AG09319 (cell line): ENCODE measurements at regions not wholly inside any gene's neighbourhood (a gene's known extent, or its start where the extent isn't known, plus 50 kb on each side); places are given as distances from the start of the nearest gene placed in this dataset.

Source experiments
- DNase-seq: peaks from one replicate; pipeline ENCODE4 v3.0.0-alpha.2; 2010; ENCODE audit warnings: low read depth; ENCODE audit errors: extremely low read depth
- TF ChIP-seq, protein P1 (sequence below): IDR thresholded peaks from 2 replicates; pipeline ENCODE4 v1.5.1; 2011; ENCODE audit warnings: low read depth, mild to moderate bottlenecking, inconsistent platforms, low read length, moderate library complexity

GRCh38 chr12:93319523-93320050, 58.1 kb upstream of the NUDT4 start:
- TF ChIP-seq, protein P1, sequence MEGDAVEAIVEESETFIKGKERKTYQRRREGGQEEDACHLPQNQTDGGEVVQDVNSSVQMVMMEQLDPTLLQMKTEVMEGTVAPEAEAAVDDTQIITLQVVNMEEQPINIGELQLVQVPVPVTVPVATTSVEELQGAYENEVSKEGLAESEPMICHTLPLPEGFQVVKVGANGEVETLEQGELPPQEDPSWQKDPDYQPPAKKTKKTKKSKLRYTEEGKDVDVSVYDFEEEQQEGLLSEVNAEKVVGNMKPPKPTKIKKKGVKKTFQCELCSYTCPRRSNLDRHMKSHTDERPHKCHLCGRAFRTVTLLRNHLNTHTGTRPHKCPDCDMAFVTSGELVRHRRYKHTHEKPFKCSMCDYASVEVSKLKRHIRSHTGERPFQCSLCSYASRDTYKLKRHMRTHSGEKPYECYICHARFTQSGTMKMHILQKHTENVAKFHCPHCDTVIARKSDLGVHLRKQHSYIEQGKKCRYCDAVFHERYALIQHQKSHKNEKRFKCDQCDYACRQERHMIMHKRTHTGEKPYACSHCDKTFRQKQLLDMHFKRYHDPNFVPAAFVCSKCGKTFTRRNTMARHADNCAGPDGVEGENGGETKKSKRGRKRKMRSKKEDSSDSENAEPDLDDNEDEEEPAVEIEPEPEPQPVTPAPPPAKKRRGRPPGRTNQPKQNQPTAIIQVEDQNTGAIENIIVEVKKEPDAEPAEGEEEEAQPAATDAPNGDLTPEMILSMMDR, result no peak
- no peak for DNase-seq

DNA sequence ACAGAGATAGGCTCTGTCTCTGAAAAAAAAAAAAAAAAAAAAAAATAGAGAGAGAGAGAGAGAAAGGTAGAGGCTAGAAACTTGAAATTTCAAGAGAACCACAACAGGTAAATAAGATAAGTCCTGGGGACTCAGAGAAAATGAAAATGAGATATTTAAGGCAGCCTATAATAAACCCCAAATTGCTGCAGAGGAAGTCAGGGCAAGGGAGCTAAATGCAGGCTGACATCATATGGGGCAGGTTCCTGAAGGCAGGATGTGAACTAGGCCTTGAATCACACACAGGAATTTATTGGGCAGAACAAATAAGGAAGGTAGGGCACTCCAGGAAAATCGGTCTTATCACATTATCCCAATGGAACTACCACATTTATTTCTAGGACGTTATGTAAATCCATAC, 54.9 kb upstream of the NUDT4 start:
- TF ChIP-seq, protein P1, result no peak
- no peak for DNase-seq

DNA sequence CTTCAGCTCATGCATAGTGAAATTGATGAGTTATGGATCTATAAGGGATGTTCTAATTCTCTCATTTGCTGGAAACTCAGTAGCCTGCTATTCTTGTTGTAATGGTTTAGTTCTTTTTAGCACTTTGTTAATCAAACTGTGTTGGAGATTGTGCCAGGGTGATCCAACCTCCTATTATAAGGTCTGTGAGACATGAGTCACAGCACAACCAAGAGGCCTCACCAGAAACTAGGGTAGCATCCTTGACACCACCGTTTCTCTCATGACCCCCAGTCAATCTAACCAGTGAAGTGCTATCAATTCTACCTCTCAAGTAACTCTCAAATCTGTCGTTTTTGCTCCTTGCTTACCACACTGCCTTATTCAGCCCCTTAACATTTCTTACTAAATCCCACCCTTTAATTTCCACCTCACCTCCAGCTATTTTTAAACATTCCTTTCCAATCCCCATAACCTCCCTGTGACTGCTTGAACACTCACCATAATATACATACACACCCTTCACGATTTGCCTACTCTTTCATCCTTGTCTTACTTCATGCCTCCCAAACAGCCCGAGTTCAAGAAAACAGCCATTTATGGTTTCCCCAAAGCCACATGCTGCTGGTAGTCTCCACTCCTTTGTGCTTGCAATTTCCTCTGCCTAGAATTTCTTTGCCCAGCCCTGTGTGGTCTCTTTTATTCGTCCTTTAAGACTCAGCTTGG, 53.9 kb upstream of the NUDT4 start:
- TF ChIP-seq, protein P1, result no peak
- DNase-seq, result no peak

GRCh38 chr12:93325855-93326254, 51.9 kb upstream of the NUDT4 start:
- TF ChIP-seq, protein P1, result no peak
- DNase-seq, result no peak
